ENCODE measurements at regions not wholly inside any gene's neighbourhood (a gene's known extent, or its start where the extent isn't known, plus 50 kb on each side); places are given as distances from the start of the nearest gene placed in this dataset.

- no peak for DNase-seq (ENCODE audit: extremely low read depth in 1 of 2, low read depth in 1 of 2)
Observed at GRCh38 chr12:107888789-107889188, 114.3 kb downstream of the ASCL4 start.

DNA sequence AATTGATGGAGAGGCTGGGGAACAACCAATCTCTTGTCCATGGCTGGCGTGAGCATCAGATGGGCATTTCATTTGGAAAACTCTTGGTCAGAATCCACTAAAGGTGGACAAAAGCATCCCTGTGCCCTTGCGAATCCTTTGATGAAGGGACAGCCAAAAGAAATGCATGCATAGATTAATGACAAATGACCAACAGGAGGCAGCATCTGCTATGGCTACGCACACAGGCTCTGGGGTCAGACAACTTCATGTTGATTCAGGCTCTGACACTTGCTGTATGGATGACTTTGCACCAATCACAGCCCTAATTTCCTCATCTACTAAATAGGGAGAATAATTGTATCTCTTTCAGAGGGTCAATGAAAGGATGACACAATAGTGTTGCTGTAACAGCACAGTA lies 117.5 kb downstream of the ASCL4 start:
- DNase-seq (ENCODE audit: extremely low read depth in 1 of 2, low read depth in 1 of 2), result no peak

DNA sequence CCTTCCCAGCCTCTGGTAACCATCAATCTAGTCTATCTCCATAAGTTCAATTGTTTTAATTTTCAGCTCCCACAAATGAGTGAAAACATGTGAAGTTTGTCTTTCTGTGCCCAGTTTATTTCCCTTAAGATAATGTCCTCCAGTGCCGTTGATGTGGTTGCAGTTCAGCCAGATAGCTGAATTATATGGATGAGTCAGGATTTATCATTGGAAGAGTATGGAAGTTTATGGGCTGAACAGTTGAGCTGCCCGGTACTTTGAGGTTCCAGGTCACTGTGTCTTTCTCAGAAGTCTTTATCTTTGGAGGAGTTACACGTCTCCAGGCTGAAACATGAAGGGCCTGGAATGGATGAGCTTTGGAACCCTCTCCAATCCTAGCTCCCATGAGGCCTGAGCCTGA lies 120.1 kb downstream of the ASCL4 start:
- DNase-seq (ENCODE audit: extremely low read depth in 1 of 2, low read depth in 1 of 2), result no peak

DNA sequence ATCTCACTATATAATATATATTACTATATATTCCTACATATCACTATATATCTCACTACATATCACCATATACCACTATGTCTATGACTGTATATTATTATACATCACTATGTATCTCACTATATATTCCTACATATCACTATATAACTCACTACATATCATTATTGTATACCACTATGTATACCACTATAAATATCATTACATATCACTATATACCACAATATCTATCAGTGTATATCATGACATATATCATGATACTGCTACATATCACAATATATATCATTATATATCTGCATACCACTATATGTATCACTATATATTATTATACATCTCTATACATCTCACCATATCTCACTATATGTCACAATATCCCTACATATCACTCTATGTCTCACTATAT lies 121.5 kb downstream of the ASCL4 start:
- no peak for DNase-seq (ENCODE audit: extremely low read depth in 1 of 2, low read depth in 1 of 2)

GRCh38 chr12:107900588-107900987 lies 126.1 kb downstream of the ASCL4 start:
- DNase-seq (ENCODE audit: extremely low read depth in 1 of 2, low read depth in 1 of 2), result no peak

DNA sequence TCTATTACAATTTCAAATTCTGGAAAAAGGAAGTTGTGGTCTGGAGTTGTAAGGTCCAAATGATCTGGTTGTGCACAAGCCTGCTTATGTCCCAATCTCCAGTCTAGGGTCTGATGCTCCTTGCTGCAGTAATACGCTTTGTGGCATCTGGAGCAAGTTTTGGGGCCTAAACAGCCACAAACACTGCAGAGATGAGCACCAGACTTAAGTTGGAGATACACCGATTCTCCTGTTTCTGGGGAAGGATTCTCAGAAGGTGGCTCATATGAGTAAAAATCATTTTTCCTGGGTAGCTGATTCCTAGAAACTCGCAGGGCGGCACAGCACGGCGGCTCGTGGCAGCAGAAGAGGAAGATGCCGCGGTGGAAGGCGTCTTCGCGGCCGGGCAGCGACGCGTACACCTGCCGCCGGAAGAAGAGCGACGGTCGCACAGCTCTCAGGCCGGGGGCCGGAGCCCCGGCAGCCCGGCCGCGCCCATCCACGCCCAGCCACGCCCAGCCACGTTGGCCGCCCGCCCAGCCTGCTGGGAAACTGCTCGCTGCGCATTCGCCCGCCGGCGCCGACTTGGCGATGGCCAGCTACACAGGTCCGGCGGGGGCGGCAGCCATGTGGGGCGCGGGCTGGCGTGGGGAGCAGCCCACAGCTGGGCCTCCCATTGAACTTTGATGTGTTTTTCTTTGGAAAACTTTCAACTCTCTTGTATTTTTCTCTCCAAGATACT lies 129.0 kb downstream of the ASCL4 start:
- no peak for DNase-seq (ENCODE audit: extremely low read depth in 1 of 2, low read depth in 1 of 2)

DNA sequence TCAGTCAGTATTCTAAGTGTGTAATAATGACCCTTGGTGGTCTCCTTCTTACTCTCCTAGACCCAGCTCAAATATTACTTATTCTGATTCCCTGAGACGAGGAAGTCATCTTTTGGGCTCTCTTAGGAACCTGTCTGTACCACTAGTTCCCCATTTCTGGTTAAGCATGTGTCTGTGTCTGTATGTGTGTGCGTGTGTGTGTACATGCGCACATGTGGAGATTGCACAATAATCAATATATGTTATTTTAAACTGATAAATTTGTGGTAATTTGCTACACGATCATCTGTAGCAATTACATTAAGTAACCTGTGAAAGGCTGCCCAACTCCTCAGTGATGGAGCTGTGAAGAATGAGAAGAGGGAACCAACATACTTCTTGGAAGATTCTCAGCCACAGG lies 132.2 kb downstream of the ASCL4 start:
- no peak for DNase-seq (ENCODE audit: extremely low read depth in 1 of 2, low read depth in 1 of 2)

DNA sequence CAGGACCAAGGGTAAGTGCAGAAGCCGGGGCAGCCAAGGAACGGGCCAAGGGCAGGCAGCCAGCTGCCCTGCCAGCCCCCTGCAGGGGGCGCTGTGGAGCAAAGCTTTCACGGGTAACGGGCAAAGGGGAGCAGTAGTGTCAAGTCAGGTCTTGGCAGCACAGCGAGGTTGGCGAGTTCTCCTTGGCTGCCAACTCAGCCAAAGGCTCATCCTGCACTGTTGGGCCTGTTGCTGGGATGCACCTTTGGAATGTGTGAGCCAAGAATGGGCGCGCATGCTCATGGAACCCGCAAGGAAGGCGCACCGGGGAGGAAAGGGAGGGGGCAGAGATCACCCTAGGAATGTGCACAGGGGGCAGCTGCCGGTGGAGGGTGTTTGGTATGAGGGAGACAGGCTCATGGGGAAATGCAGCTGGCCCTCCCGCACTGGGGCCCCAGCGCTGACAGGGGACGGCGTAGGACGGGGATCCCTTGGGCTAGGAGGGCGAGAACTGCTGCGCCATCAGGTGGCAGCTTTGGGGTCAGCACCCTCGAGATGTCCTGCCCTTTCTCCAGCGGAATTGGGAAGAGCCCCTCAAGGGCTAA lies 138.0 kb downstream of the ASCL4 start:
- DNase-seq (ENCODE audit: extremely low read depth in 1 of 2, low read depth in 1 of 2), result peak in 1 of 2 donors; percentile 30

DNA sequence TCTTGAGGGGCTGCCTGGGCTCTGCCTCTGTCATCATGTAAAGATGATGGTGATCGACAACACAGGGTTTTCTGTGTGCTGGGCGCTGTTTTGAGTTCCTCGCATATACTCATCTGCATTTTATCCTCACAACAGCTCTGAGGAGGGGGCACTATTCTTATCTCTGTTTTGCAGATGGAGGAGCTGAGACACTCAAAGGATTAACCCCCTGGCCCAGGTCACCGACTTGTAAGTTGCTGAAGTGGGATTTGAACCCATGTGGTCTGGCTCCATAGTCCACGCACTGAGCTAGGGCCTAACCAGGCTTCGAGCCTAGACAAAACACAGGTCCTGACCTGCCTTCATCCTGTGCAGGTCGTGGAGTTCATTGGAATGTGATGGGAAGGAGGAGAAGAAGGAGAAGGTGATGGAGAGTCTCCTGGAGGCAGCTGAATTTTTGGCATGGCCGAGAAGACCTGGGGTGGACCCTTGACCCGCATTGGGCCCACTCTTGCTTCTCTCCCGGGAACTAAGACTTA lies 140.0 kb downstream of the ASCL4 start:
- no peak for DNase-seq (ENCODE audit: extremely low read depth in 1 of 2, low read depth in 1 of 2)

- DNase-seq (ENCODE audit: extremely low read depth in 1 of 2, low read depth in 1 of 2), result no peak
Observed at GRCh38 chr12:107917912-107918800, 143.7 kb downstream of the ASCL4 start.

GRCh38 chr12:107921062-107921461 lies 146.6 kb downstream of the ASCL4 start:
- DNase-seq (ENCODE audit: extremely low read depth in 1 of 2, low read depth in 1 of 2), result no peak

DNA sequence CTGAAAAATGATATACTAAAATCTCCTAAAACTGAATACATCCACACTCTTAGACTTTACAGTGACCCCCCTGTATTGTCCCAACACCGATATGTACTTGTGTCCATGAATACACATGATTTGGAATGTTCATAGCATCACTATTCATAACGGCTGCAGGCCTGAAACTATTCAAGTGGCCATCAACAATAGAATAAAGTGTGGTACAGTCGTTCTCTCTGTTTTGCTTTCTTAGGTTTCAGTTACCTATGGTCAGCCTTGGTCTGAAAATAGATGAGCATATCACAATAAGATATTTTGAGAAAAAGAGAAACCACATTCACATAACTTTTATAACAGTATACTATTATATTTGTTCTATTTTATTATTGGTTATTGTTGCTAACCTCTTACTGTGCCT lies 150.6 kb downstream of the ASCL4 start:
- no peak for DNase-seq (ENCODE audit: extremely low read depth in 1 of 2, low read depth in 1 of 2)

DNA sequence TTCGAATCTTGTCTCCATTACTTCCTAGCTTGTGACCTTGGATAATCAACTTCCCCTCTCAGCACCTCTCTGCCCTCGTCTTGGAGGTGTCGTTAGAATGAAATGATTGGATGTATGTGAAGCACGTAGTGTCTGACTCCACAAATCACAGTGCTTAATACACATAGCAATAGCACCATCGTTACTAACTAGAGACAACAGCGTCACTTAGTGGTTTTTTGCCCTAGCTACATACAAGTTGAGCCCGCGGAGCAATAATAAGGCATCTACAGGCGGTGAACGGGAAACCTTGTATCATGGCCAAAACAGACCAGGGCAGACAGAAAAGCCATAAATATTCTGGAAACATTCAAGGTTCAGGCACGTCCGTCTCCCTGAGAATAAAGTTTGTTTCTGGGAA lies 154.9 kb downstream of the ASCL4 start:
- DNase-seq (ENCODE audit: extremely low read depth in 1 of 2, low read depth in 1 of 2), result no peak

DNA sequence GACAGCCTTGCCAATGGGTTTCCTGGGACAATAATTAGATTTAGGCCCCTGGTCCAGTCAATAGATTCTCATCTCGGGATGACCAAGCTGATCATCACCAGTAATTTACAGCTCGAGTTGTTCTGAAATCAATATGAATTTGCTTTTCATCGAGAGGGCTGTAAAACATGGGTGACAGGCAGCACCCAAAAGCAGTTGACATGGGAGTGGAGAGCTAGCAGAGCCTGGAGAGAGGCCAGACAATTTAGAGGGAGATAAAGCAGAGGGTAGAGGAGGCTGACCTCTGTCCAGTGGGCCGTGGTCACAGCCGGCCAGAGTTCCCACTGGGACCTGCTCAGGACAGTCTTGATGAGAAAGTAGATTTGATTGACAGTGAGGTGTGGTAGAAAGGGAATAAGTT lies 157.3 kb downstream of the ASCL4 start:
- no peak for DNase-seq (ENCODE audit: extremely low read depth in 1 of 2, low read depth in 1 of 2)

DNA sequence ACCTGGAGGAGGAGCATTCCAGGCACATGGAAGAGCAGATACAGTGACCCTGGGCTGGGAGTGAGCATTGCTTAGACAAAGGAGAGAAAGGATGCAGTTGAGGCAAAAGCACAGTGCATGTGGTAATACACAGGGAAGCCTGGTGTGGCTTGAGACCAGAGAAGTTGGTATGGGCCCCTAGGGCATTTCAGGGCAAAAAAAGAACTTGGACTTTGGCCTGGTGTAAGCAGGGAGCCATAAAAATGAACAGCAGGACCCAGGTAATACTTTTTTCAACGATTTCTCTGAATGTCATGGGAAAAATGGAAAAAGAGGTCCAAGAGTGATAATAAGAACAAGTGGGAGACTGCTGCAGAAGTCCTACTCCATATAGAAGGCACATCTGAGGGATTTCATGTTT lies 163.9 kb downstream of the ASCL4 start:
- no peak for DNase-seq (ENCODE audit: extremely low read depth in 1 of 2, low read depth in 1 of 2)

DNA sequence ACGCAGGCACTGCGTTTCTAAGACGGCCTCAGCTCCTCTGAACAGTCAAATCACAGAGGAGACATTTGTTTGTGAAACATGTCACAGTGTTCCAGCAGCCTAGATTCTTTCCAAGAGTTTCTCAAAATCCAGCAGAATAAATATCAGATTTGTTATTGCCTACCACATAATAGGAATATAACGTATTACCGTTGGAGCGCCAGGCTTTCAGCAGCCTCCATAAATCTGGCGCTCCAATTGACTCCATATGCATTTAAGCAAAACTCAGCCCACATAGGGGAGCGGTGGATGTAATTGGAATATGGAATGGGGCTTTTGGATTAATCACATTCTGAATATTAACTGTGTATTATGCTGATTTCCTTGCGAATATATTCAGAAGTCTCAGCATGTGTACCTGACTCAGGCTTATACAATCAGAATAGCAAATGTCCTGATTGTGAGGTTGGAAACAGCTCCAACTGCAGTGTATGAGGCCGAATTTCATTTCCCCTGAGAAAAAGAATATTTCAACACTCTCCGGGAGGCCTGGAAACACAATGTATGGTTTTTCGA lies 174.0 kb downstream of the ASCL4 start:
- no peak for DNase-seq (ENCODE audit: extremely low read depth in 1 of 2, low read depth in 1 of 2)

DNA sequence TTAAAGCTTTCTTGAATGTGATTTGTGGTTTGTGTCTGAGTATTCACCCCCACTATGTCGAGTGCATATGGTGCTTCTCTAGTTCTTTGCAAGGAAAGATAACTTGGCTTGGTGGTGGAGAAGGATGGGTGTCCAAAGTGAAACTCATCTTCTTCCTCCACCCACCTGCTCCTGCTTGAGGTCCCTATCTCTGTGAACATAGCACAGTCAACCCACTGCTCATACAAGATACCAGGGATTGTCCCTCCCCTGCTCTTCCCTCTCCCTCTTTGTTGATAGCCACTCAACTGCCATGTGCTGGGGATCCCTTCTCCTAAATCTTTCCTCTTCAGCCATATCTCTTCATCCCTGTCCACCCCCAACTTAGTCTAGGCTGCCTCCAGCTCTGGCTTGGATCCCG lies 176.5 kb downstream of the ASCL4 start:
- DNase-seq (ENCODE audit: extremely low read depth in 1 of 2, low read depth in 1 of 2), result no peak

- no peak for DNase-seq (ENCODE audit: extremely low read depth in 1 of 2, low read depth in 1 of 2)
Observed at GRCh38 chr12:107955966-107956643, 173.0 kb upstream of the WSCD2 start.

GRCh38 chr12:107957459-107957858 lies 171.6 kb upstream of the WSCD2 start:
- no peak for DNase-seq (ENCODE audit: extremely low read depth in 1 of 2, low read depth in 1 of 2)

GRCh38 chr12:107963635-107964034 lies 165.5 kb upstream of the WSCD2 start:
- no peak for DNase-seq (ENCODE audit: extremely low read depth in 1 of 2, low read depth in 1 of 2)

- no peak for DNase-seq (ENCODE audit: extremely low read depth in 1 of 2, low read depth in 1 of 2)
Observed at GRCh38 chr12:107967170-107967569, 161.9 kb upstream of the WSCD2 start.
